Stomach smooth muscle (tissue), 2 donors: ENCODE measurements at regions not wholly inside any gene's neighbourhood (a gene's known extent, or its start where the extent isn't known, plus 50 kb on each side); places are given as distances from the start of the nearest gene placed in this dataset.

Experiments
- H3K27ac ChIP-seq: one replicate; pipeline ENCODE4 v1.7.0; 2013; ENCODE audit warnings: mild to moderate bottlenecking, low read length, inconsistent platforms
- H3K27me3 ChIP-seq, 2 donors: one replicate each; pipeline ENCODE4 v1.7.0; 2013; ENCODE audit warnings: low read length in 2 of 2; ENCODE audit not compliant: insufficient read depth in 2 of 2, control insufficient read depth in 1 of 2
- H3K36me3 ChIP-seq, 2 donors: one replicate each; pipeline ENCODE4 v1.7.0; 2013; ENCODE audit warnings: low read length in 2 of 2; ENCODE audit not compliant: control insufficient read depth in 2 of 2, insufficient read depth in 2 of 2
- H3K4me1 ChIP-seq: one replicate; pipeline ENCODE4 v1.7.0; 2013; ENCODE audit warnings: low read length; ENCODE audit not compliant: control insufficient read depth, insufficient read depth
- H3K4me3 ChIP-seq, 2 donors: one replicate each; pipeline ENCODE4 v1.7.0; 2013; ENCODE audit warnings: low read length in 2 of 2
- H3K9ac ChIP-seq, 2 donors: one replicate each; pipeline ENCODE4 v1.7.0; 2013; ENCODE audit warnings: low read length in 2 of 2, mild to moderate bottlenecking in 1 of 2
- H3K9me3 ChIP-seq, 2 donors: one replicate each; pipeline ENCODE4 v1.7.0; 2013; ENCODE audit warnings: low read length in 2 of 2; ENCODE audit not compliant: control insufficient read depth in 2 of 2
- donor health status: healthy.
- donor health status: Pancreatic carcinoma.

DNA sequence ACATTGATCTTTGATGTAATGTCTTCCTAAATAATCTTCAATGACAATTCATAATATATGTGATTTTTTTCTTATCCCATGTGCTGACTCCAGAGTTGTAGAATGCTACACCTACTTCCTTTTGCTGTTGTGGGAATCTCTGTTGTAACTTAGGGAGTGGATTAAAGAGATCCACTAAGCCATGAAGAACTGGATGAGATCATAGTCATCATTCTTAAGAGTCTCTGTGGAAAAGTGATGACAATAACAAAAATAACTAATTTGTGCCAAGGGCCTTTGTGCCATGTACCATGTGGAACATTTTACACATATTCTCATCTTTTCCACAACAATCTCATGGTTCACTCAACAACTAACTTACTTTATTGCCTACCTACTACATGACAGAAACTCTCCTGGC, 162.9 kb upstream of the PDZRN3 start:
- Histone ChIP-seq H3K4me1 (no peaks in the 10 kb centered on the region), H3K9ac (no peak overlapping the region), H3K9me3 (no peaks in the 10 kb centered on the region), H3K4me3 (no peak overlapping the region), H3K27ac (no peak overlapping the region), H3K27me3 (no peaks in the 10 kb centered on the region), H3K36me3 (no peaks in the 10 kb centered on the region)

DNA sequence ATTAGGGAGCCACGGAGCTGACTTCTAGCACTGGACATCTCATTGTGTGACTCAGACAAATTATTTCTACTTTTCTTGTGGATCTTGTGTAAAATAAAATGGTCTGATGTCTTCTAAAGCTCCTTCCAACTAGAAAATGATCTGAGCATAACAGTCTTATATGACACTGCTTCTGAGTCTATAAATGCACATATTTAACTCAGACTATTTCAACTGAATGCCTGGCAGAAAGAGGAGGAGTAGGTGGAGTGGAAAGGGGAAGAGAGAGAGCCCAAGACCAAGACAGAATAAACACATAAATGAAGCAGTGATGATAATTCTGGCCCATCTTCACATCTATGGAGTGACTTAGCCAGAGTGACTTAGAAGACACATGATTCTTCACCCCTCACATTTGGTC, 162.3 kb upstream of the PDZRN3 start:
- Histone ChIP-seq H3K36me3 (no peaks in the 10 kb centered on the region), H3K4me3 (no peak overlapping the region), H3K27ac (no peak overlapping the region), H3K9ac (no peak overlapping the region), H3K4me1 (no peaks in the 10 kb centered on the region), H3K9me3 (no peaks in the 10 kb centered on the region), H3K27me3 (no peaks in the 10 kb centered on the region)

DNA sequence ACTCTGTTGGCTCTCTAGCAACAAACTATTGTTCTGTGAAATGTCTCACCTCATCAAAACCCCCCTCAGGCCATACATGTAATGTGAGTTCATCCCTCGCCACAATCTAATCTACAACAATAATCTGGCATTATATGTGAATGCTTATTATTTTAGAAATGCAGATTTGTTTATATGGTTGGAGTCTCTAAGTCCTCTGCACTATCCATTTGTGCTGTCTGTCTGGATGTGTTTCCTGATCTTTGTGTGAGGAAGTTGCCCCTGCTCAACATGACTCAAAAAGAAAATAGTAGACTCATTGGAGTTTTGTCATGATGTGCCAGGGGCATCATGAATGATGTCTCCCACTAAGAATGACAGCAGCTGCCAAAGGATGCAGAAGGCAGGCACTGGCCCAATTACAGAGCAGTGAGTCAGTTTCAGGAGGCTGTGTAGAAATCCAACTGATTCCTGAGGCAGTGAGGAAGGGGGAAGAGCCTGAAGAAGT, 161.6 kb upstream of the PDZRN3 start:
- no peak overlapping the region for H3K4me3 ChIP-seq

DNA sequence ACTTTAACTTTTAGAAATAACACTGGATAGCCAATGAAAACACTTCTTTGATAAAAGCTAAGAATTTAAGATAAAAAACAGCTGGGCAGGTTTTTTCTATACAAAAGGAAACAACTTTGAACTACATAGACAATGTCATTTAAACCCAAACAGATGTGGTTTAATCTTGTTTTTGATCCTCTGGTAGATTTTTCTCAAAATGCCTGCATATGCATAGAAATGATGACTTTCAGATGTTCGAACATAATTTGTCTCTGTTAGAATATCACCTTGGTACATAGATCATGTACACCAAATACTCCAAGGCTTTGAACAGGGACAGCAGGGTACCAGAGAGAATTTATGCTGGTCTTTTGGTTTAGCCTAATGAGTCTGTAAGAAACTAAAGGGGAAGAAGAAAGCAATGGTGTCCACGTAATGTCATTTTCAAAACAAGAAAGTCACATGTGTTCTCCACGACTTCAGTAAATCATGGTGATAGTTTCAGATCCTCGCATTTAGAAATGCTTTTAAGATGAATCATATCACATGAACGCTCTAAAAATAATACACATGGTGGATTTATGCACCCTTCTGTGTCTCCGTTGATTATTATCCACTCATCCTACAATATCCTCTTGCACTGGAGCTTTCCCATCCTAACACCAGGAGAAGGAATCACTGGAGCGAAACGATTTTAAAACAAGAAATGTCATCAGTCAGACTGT, 160.1 kb upstream of the PDZRN3 start:
- H3K9ac ChIP-seq = no peak overlapping the region
- H3K27me3 ChIP-seq = no peaks in the 10 kb centered on the region
- no peaks in the 10 kb centered on the region for H3K36me3 ChIP-seq
- H3K27ac ChIP-seq = no peak overlapping the region
- no peak overlapping the region for H3K4me3 ChIP-seq
- H3K9me3 ChIP-seq = no peaks in the 10 kb centered on the region
- H3K4me1 ChIP-seq = no peaks in the 10 kb centered on the region

More for the DNA sequence above, 161.6 kb upstream of the PDZRN3 start:
- Histone ChIP-seq H3K4me1 (no peaks in the 10 kb centered on the region), H3K27me3 (no peaks in the 10 kb centered on the region), H3K36me3 (no peaks in the 10 kb centered on the region), H3K9ac (no peak overlapping the region), H3K27ac (no peak overlapping the region), H3K9me3 (no peaks in the 10 kb centered on the region)

DNA sequence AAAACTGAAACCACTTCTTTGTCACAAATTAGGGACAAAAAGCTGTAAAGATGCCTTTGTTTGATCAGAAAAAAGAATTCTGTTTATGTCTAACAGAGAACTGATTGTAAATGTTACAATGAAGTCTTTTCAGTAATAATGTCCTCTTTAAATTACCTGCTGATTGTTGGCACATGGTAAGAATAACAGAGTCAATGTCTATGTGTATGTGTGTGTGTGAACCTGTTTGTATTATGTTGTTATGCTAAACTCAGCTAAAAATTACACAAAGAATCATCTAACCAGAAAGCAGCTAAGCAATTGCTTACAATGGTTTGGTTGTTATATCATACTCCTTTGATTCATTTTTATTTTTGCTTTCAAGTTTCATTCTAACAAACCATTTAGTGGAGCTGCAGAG, 159.1 kb upstream of the PDZRN3 start:
- Histone ChIP-seq H3K9ac (no peak overlapping the region), H3K27me3 (no peaks in the 10 kb centered on the region), H3K4me3 (no peak overlapping the region), H3K27ac (no peak overlapping the region), H3K4me1 (no peaks in the 10 kb centered on the region), H3K36me3 (no peaks in the 10 kb centered on the region), H3K9me3 (no peaks in the 10 kb centered on the region)

DNA sequence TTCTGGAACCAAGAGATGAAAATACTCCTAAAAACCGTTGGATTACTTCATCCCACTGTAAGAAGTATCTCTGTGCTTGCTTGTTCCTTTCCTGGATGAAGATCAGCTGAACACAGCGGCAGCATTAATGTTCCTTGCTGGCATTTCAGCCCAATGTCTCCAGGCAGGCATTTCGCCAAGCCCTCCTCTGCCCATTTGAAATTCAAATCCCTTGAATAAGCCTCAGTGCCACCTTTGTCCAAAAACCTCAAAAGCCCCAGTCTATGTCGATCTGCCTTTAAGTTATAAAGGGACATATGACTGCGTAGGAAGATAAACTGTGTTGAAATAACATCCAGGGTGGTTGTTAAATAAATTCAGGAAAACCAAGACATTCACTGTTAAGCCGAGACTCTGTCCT, 156.8 kb upstream of the PDZRN3 start:
- no peaks in the 10 kb centered on the region for H3K4me1 ChIP-seq
- no peaks in the 10 kb centered on the region for H3K36me3 ChIP-seq
- H3K9me3 ChIP-seq = no peaks in the 10 kb centered on the region
- H3K4me3 ChIP-seq = no peak overlapping the region
- H3K27ac ChIP-seq = no peak overlapping the region
- H3K9ac ChIP-seq = no peak overlapping the region
- no peaks in the 10 kb centered on the region for H3K27me3 ChIP-seq

DNA sequence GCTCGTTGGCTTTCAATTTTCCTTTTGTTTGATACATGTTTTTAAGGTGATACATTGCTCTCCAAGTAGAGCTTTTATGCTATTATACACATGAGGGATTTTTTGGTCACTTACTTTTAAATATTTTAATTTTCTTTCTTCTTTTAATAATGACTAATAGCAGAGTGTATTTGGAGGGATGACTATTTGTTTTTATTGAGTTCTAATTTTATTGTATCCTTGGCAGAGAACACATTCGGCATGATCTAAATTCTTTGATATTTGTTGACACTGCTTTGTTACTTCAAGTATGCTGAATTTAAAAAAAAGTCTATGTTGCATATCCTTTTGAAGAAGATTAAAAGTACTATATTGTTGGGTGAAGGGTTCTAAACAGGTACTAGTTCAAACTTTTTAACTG, 149.9 kb upstream of the PDZRN3 start:
- no peaks in the 10 kb centered on the region for H3K27me3 ChIP-seq
- no peak overlapping the region for H3K9ac ChIP-seq
- no peaks in the 10 kb centered on the region for H3K9me3 ChIP-seq
- no peaks in the 10 kb centered on the region for H3K4me1 ChIP-seq
- no peak overlapping the region for H3K27ac ChIP-seq
- no peak overlapping the region for H3K4me3 ChIP-seq
- H3K36me3 ChIP-seq = no peaks in the 10 kb centered on the region

DNA sequence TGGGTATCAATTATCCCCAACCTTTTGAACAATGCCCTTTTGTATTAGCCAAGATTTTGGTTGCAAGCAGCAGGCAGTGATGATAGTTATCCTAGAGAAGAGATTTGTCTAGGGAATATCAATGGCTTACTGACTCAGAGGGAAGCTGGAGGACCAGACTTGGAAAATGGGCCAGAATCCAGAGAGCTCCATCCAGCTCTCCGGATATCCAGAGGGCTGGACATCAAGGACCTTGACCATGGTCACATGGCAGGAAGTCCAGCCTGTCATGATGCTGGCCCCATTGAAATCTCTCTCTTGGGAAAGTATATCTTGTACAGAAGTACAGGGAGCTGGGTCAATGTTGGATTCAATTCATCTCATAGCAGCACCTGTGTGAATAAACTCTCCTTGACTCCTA, 148.5 kb upstream of the PDZRN3 start:
- Histone ChIP-seq H3K27ac (no peak overlapping the region), H3K36me3 (no peaks in the 10 kb centered on the region), H3K4me3 (no peak overlapping the region), H3K27me3 (no peaks in the 10 kb centered on the region), H3K4me1 (no peaks in the 10 kb centered on the region), H3K9me3 (no peaks in the 10 kb centered on the region), H3K9ac (no peak overlapping the region)

DNA sequence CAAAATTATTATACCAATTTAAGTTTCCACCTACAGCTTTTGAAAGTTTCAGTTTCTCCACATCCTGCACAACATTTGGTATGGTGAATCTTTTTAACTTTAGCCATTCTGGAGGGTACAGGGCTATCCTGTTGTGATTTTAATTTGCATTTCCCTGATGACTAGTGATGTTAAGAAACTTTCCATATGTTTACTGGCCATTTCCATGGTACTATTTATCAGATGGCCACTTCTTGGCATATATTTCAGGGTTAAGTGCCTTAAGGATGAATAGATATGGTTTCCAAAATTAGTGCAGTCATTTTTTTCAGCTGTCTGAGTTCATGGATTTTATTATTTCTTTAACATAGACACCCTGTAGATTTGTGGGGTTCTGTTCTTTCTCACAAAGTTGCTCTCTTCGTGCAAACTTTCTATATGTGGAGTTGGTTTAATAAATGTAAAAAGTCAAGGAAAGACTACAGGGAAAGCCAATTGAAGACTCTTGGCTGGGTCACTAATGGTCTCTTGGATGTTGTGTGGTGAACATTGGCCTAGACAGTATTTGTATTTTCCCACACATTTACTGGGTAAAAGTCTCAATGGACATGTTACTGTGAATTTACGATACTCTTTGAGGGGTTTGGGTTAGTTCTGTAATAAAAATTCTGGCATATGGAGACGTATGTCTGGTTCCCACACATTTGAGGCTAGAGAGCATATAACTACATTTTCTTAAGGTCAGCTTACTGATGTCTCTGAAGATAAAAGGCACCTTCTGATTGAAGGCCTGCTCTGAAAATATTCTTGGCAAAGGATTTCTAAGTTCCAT, 147.5 kb upstream of the PDZRN3 start:
- H3K9me3 ChIP-seq = no peaks in the 10 kb centered on the region
- no peaks in the 10 kb centered on the region for H3K36me3 ChIP-seq
- no peak overlapping the region for H3K4me3 ChIP-seq
- no peaks in the 10 kb centered on the region for H3K4me1 ChIP-seq
- no peak overlapping the region for H3K9ac ChIP-seq
- no peaks in the 10 kb centered on the region for H3K27me3 ChIP-seq
- no peak overlapping the region for H3K27ac ChIP-seq

DNA sequence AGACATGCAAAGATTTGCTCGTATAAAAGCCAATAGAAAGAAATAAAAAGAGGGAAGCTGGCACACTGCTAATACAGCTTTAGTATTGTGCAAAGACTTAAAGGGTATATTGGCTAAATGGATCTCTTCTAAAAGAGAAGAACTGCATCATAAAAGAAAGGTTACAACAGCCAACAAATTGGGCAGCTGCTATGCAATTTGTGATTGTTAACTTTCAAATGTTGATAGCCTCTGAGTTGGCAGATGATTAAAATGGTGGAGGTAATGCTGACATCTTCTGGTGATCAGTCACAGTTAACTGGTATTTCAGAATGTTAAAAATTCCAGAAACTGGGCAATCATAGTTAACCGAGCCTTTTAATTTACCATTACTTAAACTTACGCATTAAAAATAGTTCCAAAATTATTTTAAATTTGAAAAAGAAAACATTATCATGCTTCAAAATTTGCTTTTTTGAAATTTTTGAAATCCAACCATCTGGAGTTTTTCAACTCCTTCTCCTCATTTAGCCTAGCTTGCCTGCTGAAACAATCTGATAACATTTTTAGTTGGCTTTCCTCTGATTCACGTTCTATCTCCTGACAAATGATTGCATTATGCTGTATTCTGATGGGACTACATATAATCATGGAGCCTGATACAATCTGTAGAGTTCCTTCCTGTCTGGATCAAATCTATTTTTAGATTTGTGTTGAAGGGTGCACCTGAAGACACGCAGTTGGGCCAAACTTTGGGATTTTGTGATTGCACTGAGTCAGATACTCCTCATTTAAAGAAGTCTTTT, 144.0 kb upstream of the PDZRN3 start:
- Histone ChIP-seq H3K9me3 (peaks cover 0 to 2% of the 10 kb centered on the region in 2 donors), H3K4me1 (no peaks in the 10 kb centered on the region), H3K27me3 (no peaks in the 10 kb centered on the region), H3K27ac (no peak overlapping the region), H3K4me3 (no peak overlapping the region), H3K36me3 (no peaks in the 10 kb centered on the region), H3K9ac (no peak overlapping the region)
